Hypothalamus (tissue), 51 donors: ENCODE measurements at regions not wholly inside any gene's neighbourhood (a gene's known extent, or its start where the extent isn't known, plus 50 kb on each side); places are given as distances from the start of the nearest gene placed in this dataset.

Experiments used
- DNase-seq, 51 donors: peaks; one replicate each; lab custom pipeline; 2025; lab: John Stamatoyannopoulos, UW

DNA sequence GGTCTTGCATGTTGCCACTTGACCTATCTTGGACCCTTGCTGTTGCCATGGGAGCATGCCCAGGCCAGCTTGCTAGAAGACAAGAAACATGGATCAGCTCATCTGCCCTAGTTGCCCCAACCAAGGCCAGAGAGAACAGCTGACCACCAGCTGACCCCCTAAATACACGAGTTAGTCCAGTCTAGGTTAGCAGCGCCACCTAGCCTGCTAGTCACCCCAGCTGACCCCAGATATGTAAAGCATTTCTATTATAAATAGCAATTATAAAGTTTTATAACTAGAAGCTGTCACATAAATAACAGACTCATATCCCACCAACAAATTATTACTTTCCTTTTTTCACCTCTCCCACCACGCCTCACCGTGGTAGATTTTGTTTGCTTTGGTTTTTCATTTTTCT is 387.8 kb downstream of the RASEF start:
- no peak for DNase-seq

DNA sequence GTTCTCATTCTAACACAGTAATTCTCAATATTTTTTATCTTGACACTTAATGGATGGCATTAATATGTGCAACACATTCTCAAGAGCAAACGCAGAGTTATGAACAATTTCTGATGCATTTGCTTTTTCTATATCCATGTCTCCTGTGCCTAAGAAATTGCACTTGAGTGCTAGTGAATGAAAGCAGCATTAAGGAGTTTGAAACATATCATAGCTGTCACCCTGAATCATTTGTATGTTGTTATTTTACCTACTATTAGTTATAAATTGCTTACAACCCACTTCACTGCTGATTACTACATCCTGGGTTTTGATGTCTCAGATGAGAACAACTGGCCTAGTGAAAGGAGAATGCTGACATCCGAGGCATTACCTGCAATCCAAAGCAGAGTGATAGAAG is 387.3 kb downstream of the RASEF start:
- DNase-seq: no peak

DNA sequence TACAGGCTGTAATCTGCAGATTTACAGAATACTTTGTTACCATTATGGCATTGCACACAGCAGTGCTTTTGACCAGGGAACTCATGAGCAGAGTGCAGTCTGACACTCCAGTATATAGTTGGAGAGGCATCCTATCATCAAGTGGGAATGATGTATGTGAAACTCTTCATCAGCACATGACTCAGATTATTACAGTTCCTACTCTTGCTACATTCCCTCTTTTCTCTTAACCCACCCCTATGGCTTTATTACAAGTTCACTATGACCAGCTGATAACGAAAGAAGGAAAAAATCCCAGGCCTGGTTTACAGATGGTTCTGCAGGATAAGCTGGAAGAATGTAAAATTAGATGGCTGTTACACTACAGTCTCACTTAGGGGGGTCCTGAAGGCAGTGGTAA is 385.9 kb downstream of the RASEF start:
- no peak for DNase-seq

DNA sequence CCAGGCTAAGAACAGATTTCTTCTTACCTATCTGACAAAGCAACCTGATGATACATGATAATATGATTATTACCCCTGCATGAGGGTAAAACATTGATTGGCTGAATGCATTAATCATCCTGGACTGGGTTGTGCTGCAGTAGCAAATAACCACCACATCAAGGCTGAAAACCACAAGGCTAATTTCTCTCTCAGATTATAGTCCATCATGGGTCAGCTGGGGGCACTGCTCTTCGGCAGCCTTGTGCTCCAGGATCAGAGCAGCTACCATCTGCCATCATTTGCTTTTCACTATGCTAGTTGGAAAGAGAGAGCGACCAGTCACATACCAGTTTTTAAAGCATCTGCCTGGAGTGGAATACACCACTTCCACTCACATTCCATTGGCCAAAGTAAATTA is 383.5 kb downstream of the RASEF start:
- no peak for DNase-seq

DNA sequence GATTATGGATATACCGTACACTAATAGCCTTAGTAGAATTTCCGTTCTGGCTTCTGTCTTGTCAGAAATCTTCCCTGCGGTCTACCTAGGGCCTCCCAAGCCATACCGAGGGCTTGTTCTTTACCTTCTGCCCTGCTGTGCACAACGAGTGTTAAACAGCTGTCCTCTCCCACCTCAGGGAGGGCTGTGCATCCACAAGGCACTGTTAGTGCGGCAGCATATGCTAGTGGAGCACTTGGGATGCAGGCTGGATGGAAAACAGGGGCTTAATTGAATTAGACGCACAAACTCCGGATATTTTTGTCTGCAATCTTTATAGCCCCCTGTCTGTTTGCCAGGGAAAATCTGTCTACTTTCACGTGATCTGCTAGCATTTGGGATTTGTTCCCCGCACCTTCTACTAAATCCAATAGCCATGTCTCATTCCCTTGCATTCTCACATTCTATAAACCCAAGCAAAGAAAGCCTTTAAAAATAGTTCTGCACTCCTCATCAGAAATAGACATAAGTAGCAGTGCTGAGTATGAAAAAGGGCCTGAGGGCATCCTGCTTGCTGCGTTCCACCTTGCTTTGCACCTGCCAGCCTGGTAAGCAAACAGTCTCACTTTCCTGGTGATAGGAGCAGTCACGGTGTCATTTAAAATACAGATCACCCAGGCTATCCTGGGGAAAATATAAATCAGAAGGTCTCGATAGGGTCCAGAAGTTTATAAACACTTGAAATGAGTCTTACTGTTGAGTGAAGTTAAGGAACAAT is 382.6 kb downstream of the RASEF start:
- no peak for DNase-seq

DNA sequence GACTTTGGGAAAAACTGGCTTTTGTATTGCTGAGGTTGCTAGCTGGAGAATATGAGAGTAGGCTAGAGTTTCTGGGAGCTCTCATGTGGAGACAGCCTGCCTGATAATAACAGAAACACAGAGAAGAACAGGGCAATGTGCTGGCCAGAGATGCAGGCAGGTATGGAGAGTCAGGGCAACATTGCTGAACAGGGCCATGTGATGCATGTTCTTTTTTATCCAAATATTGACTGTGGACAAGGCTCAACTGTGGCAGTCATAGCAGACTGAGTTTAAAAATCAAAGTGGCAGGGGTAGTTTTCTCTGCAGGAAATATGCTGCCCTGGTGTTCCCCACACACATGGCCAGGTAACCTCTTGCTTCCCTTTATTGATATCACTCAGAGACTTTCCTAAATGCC is 381.1 kb downstream of the RASEF start:
- DNase-seq: no peak

DNA sequence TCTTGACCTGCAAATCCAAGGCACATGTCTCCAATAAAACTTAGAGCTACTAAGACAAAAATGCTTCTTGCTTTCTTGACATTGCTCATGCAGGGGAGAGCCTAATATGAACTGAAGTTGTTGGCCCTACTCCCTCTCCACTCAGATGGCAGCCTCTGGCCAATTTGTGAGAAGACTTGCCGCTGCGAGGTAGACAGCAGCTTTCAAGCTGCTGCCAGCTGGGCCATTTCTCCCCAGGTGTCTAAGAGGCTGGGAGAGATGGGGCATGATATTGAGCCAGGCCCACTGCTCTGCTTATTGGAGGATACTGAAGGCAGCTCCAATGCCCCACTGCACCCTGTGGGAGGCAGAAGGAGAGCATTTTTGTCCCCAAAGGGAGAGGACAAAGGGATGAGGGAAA is 380.5 kb downstream of the RASEF start:
- no peak for DNase-seq

DNA sequence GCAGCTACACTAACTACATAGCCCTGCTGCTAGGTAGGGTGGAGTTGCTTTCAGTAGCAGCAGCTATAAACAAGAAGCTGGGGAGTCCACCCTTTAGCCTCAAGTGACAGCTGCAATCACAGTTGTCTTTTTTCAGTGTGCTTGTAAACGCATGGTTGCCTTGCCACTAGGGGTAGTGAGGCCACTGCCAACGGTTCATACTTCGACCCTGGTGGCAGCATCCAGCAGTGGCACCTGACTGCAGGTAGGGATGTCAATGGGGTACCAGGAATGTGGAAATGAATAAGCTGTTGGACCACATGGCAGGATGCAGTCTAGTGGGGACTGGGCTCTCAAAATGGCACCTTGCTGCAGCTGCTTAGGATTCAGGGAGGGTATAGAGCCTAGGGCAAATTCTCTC is 367.2 kb downstream of the RASEF start:
- DNase-seq: no peak

DNA sequence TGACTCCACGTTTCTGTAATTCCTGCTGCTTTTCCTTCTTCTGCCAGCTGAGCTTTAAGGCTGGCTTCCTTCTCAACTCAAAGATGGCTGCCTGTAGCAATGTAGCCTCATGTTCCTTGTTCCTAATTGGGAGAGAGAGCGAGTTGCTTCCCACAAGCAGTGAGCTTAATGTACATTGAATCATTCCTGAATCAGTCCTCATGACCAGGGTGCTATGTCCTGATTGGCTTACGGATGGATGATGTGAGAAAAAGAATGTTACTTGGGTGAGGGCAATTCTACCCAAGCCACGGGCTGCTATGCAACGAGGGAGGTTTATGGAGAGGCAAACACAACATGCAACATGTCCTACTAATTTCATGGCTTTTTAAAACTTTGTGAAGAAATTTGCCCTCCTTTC is 356.2 kb downstream of the RASEF start:
- no peak for DNase-seq

DNA sequence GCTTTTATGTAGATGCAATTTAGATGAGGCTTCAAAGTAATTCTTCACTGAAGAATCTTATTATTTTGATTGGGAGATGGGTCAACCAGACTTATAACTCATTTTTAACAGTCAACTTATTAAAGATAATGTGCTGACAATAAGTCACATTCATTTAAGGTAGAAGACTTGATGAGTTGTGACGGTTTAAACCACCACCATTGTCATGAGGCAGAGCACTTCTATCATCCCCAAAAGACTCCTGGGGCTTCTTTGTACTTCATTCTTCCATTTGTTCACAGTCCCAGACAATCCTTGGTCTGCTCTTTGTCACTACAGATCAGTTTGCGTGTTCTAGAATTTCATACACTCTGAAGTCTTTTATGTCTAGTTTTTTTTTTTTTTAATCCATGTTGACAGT is 346.1 kb downstream of the RASEF start:
- DNase-seq: no peak

DNA sequence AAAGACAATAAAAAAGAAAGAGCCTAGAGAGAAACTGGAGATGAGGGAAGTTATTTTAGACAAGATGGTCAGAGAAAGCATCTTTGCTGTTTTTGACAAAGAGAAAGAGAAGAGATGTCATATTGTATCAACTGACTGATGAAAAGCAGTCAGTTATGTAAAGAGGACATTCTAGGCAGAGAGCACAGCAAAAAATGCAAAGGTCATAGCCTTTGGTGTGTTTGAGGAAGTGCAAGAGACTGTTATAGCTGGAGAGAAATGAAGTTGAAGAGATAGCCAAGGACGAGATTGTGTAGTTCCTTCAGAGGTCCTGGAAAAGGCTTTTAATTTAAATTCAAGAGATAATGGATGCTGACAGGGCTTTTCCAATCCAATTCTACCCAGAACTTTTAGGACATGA is 342.4 kb downstream of the RASEF start:
- DNase-seq: no peak

DNA sequence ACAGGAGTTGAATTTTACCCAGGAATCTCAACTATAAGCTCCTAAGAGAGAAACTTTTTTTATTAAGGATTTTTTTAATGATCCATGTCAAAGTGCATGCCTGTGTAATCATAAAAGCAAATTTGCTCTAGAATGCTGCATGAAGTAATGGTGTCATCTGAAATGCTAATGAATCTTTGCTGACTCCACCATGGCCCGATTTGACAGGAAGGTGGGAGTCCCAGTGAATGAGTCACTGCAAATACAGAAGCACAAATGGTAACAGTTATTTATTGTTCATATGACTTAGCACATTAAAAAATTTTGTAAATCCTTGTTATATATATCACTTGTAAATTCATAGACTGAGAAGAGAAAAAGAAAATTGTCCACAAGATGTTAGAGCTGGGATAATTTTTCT is 341.3 kb downstream of the RASEF start:
- DNase-seq: peak in 1 of 51 donors; percentile 27

DNA sequence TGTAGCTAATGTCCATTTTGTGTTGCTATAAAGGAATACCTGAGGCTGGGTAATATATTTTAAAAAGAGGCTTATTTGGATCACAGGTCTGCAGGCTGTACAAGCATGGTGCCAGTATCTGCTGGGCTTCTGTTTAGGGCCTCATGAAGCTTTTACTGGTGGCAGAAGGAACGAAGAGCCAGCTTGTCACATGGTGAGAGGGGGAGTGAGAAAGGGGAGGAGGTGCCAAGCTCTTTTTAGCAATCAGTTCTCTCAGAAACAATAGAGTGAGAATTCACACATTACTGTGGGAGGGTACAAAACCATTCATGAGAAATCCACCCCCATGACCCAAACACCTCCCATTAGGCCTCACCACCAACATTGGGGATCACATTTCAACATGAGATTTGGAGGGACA is 340.9 kb downstream of the RASEF start:
- DNase-seq: no peak

DNA sequence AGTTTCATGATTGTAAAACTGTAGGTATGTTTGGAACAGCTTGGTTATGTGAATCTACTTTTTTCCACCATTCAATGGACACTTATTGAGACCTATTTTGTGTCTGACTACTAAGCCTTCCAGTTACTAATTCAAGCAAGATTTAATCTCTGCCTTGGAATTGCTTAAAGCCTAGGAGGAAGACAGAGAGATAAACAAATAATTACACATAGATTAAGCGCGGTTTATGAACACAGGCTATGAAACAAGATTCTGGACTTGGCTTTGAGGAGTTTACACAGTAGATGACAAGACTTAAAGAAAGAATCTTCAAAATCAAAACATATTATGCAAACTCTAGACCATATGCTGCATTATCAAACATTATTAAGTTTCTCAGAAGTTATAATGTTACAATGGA is 340.4 kb downstream of the RASEF start:
- DNase-seq: no peak

DNA sequence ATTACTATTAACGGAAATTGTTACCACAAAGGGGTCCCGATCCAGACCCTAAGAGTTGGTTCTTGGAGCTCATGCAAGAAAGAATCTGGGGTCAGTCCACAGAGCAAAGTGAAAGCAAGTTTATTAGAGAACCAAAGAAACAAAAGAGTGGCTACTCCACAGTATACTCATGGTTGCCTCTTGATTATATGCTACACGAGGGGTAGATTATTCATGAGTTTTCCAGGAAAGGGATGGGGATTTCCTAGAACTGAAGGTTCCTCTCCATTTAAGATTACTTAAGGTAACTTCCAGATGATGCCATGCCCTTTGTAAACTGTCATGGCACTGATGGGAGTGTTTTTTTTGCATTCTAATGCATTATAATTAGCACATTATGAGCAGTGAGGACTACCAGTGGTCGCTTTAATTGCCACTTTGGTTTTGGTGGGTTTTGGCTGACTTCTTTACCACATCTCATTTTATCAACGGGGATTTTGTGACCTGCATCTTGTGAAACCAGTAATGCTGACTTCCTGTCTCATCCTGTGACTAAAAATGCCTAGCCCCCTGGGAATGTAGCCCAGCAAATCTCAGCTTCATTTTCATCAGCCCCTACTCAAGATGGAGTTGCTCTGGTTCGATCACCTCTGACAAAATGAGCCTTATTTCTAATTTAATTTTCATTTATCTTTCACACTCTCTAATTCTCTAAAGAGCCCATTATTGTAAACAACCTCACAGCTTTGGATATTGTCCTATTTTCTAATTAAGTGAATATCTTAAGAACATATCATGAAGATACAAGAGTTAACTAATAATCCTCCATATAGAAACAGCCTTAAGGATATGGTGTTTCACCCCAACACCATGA is 336.3 kb downstream of the RASEF start:
- no peak for DNase-seq

DNA sequence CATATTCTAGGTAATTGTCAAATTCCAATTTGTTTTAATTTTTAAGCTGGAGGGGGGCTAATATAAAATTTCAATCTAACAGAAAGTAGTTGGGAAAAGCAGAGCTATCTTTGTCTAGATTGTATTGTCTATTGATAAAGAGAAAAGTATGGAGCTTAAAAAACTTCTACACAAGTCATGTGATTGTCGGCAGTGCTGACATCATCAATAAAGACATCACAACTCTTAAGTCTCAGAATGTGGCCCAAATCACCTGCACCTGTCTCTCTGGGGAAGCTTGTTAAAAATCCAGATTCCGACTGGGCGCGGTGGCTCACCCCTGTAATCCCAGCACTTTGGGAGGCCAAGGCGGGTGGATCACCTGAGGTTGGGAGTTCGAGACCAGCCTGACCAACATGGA is 333.8 kb downstream of the RASEF start:
- no peak for DNase-seq

DNA sequence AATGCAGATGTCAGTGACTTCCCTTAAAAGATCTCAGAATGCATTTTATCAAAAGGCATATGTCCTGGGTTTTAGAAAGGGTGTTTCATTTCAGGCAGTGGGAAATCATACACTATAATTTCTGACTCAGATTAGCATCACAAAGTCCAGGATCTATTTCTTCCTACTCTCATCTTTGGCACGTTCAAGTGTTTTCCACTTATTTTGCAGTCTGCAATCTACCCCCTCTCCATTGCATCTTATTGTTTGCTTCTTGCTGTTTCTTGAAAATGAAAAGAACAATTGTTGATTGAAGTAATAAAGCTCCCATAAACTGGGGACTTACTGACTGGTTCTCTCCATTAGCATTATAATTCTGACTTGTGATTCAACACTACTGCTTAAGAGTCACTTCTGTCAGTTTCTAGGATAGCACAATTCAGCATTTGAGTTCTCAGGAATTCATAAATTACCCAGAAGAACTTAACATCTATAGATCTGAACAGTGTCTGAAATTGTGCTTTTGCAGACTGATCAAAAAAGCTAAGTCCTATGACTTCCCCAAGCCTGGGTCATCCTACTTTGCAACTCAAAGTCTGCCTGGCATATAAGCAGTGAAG is 332.9 kb downstream of the RASEF start:
- DNase-seq: no peak

DNA sequence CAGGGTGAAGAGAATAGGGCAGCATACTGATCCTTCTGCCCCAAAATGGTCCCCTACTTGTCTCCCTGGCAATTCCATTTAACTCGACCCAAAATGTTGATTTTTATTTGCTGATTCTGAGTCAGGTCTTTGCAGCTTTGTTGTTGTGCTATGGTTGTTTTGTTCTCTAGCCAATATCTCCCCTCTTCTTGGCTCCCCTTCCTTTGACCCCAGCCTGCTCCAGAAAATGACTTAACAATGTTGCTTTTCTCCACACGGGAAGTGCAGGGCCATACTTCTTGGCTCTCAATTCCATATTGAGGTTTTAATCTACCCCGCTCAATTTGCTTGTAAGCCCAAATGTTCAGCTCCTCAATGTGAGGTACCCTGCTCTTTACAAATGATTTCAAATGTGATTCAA is 330.0 kb downstream of the RASEF start:
- DNase-seq: no peak

DNA sequence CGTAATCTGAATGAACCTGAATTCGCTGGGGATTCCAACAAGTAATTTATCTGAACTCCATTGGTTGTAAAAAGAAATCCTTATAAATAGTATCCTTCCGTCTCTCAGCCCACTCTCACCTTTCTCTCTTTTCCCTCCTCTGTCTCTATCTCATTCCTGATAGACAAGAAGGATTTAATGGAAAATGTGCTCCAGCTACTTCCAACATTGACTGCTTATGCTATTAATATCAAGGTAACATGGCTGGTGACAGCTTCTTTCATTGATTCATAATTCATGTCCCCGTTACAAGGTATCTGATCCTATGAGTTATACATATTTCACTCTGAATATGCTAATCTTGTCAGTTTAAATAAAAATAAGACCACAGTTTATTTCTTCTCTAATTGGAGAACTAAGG is 326.8 kb downstream of the RASEF start:
- no peak for DNase-seq

DNA sequence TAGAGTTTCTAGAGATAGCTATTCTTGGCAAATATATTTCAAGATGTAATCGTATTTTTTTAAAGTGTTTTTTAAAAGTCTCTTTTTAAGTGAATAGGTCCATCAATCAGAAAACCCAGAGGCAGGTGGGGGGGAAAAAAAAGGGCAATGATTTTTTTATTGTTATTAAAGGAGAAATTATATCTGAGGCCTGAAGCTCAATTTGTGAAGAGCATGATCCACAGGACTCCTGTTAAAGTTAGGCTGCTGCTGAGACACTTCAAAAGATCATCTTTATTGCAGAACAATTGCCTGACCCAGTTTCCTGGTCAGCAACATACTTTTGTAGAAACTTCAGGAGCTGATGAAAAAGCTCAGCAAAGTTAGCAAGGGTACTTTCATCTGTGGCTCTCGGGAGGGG is 326.2 kb downstream of the RASEF start:
- DNase-seq: no peak

DNA sequence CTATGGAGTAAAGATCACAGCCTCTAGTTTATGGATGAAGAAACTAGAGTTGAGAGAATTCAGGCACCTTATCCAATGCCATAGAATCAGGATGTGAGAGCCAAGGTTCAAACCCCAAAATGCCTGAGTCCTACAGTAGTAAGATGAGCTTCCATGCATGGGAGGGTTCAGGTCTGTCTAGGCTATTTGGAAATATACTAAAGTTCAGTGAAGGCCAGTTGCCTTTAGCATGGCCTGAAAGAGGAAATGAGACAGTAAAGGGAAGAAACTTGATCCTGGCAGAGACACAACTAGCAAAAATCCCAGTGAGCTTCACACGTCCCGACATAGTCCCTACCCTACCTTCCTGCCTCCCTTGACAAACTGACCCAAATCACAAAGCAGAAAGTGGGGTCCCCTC is 317.0 kb downstream of the RASEF start:
- DNase-seq: no peak

DNA sequence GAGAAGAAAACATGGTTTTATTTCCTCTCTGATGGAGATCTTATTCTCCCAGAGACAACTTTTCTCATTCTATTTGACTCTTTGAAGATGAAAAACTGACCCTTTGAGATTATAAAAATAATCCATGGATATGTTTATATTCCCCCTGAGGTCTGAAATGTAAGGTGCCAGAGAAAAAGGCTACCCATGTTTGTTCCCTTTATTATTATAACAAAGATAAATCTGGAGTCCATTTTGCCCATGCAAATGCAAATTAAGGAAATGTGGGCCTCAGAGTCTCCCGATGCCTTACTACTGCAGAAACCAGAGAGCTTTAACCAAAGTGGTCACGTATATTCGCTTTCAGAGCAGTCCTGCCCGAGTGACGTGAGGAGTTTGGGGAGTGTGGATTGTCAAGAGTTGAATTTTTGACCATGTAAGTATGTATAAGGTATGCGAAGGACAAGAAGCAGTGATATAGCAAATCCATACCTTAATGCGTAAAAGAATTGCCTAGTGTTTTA is 312.5 kb downstream of the RASEF start:
- no peak for DNase-seq
